Activated naive CD4-positive, alpha-beta T cell treated with anti-CD3 and anti-CD28 coated beads, Interleukin-2, amount 10 ng/mL, durations not matched to agents 7 days and 5 days (primary cell): ENCODE measurements at regions not wholly inside any gene's neighbourhood (a gene's known extent, or its start where the extent isn't known, plus 50 kb on each side); places are given as distances from the start of the nearest gene placed in this dataset.
A peak's percentile ranks its signal among the peaks of the same experiment; 100 is the strongest.
"Not testable (repeated sequence)": the region's sequence is repeated elsewhere in the genome, so short reads cannot be mapped to it uniquely, and the experiment has no call there.

ENCODE experiments used
- CTCF ChIA-PET: fragments of 350-600 bp; sonication (Branson Sonifier 250); formaldehyde crosslinking; loops from one replicate; lab custom pipeline; 2021; ENCODE audit warnings: antibody characterized with exemption; lab: Charles Lee
- DNase-seq: peaks from one replicate; pipeline ENCODE4 v3.0.0-alpha.2; 2020
- H3K27ac Mint-ChIP-seq: one replicate; pipeline ENCODE4 v1.8.0; 2021; ENCODE audit warnings: mild to moderate bottlenecking, moderate library complexity, mixed read lengths
- H3K27me3 Mint-ChIP-seq: one replicate; pipeline ENCODE4 v1.8.0; 2021; ENCODE audit warnings: mild to moderate bottlenecking, mixed read lengths
- H3K36me3 Mint-ChIP-seq: one replicate; pipeline ENCODE4 v1.8.0; 2021; ENCODE audit warnings: mixed read lengths
- H3K4me1 Mint-ChIP-seq: one replicate; pipeline ENCODE4 v1.8.0; 2021; ENCODE audit warnings: mixed read lengths
- H3K4me3 Mint-ChIP-seq: one replicate; pipeline ENCODE4 v1.8.0; 2021; ENCODE audit warnings: mild to moderate bottlenecking, moderate library complexity, mixed read lengths
- H3K9me3 Mint-ChIP-seq: one replicate; pipeline ENCODE4 v1.8.0; 2021; ENCODE audit warnings: mixed read lengths

- peak; percentile 22 for DNase-seq
- H3K27ac Mint-ChIP-seq, H3K4me3 Mint-ChIP-seq, H3K36me3 Mint-ChIP-seq, CTCF ChIA-PET, H3K9me3 Mint-ChIP-seq, H3K4me1 Mint-ChIP-seq, H3K27me3 Mint-ChIP-seq: not testable (repeated sequence)
These were observed 60.5 kb downstream of the AREG start for GRCh38 chr4:74505355-74505978.

- DNase-seq, H3K4me1 Mint-ChIP-seq, H3K9me3 Mint-ChIP-seq, H3K4me3 Mint-ChIP-seq, H3K27me3 Mint-ChIP-seq, H3K27ac Mint-ChIP-seq, H3K36me3 Mint-ChIP-seq, CTCF ChIA-PET: not testable (repeated sequence)
These were observed 64.4 kb downstream of the AREG start for GRCh38 chr4:74509363-74509762.

- Mint-ChIP-seq H3K4me3 (no peak overlapping the region), H3K27ac (no peak overlapping the region), H3K9me3 (no peaks in the 10 kb centered on the region), H3K27me3 (peaks cover 3% of the 10 kb centered on the region), H3K4me1 (no peaks in the 10 kb centered on the region), H3K36me3 (no peaks in the 10 kb centered on the region)
- DNase-seq, result no peak
- CTCF ChIA-PET, result interaction anchor here (0.6 kb wide), 1 partner anchor 188 kb away, joined by 3 read pairs; no protein-coding TSS in a partner anchor
These were observed 71.4 kb downstream of the AREG start for GRCh38 chr4:74516303-74516702.

GRCh38 chr4:74517996-74518395, 73.1 kb downstream of the AREG start:
- DNase-seq, result no peak
- H3K9me3 Mint-ChIP-seq, result no peaks in the 10 kb centered on the region
- no peaks in the 10 kb centered on the region for H3K4me1 Mint-ChIP-seq
- CTCF ChIA-PET, result interaction anchor here (0.6 kb wide), 1 partner anchor 47 kb away, joined by 3 read pairs; no protein-coding TSS in a partner anchor
- no peaks in the 10 kb centered on the region for H3K36me3 Mint-ChIP-seq
- H3K27ac Mint-ChIP-seq, result no peak overlapping the region
- peaks cover 3% of the 10 kb centered on the region for H3K27me3 Mint-ChIP-seq
- H3K4me3 Mint-ChIP-seq, result no peak overlapping the region

- CTCF ChIA-PET, result interaction anchor here (1.1 to 1.3 kb wide), 2 partner anchors 9 to 13 kb away, joined by 3 to 4 read pairs; no protein-coding TSS in a partner anchor
- no peak overlapping the region for H3K27ac Mint-ChIP-seq
- H3K9me3 Mint-ChIP-seq, result no peaks in the 10 kb centered on the region
- H3K36me3 Mint-ChIP-seq, result no peaks in the 10 kb centered on the region
- no peaks in the 10 kb centered on the region for H3K4me1 Mint-ChIP-seq
- no peak for DNase-seq
- H3K4me3 Mint-ChIP-seq, result no peak overlapping the region
- H3K27me3 Mint-ChIP-seq, result peaks cover 3% of the 10 kb centered on the region
These were observed 77.5 kb downstream of the AREG start for GRCh38 chr4:74522251-74522991.

GRCh38 chr4:74523096-74523495, 78.2 kb downstream of the AREG start:
- H3K9me3 Mint-ChIP-seq, result no peaks in the 10 kb centered on the region
- DNase-seq, result no peak
- H3K27ac Mint-ChIP-seq, result no peak overlapping the region
- peaks cover 3% of the 10 kb centered on the region for H3K27me3 Mint-ChIP-seq
- CTCF ChIA-PET, result interaction anchor here (1.1 to 1.3 kb wide), 2 partner anchors 9 to 12 kb away, joined by 3 to 4 read pairs; no protein-coding TSS in a partner anchor
- no peaks in the 10 kb centered on the region for H3K36me3 Mint-ChIP-seq
- no peaks in the 10 kb centered on the region for H3K4me1 Mint-ChIP-seq
- no peak overlapping the region for H3K4me3 Mint-ChIP-seq

- no peak for DNase-seq
- Mint-ChIP-seq H3K9me3 (no peaks in the 10 kb centered on the region), H3K27ac (no peak overlapping the region), H3K4me1 (no peaks in the 10 kb centered on the region), H3K4me3 (no peak overlapping the region), H3K36me3 (no peaks in the 10 kb centered on the region), H3K27me3 (no peaks in the 10 kb centered on the region)
- CTCF ChIA-PET, result no interaction called here
These were observed 80.0 kb downstream of the AREG start for GRCh38 chr4:74524985-74525384.

GRCh38 chr4:74527049-74527448, 82.1 kb downstream of the AREG start:
- CTCF ChIA-PET, result no interaction called here
- Mint-ChIP-seq H3K4me3 (no peak overlapping the region), H3K4me1 (no peaks in the 10 kb centered on the region), H3K9me3 (no peaks in the 10 kb centered on the region), H3K36me3 (no peaks in the 10 kb centered on the region), H3K27me3 (no peaks in the 10 kb centered on the region), H3K27ac (no peak overlapping the region)
- DNase-seq, result no peak

- no peak overlapping the region for H3K27ac Mint-ChIP-seq
- no peaks in the 10 kb centered on the region for H3K9me3 Mint-ChIP-seq
- CTCF ChIA-PET, result no interaction called here
- no peak for DNase-seq
- no peaks in the 10 kb centered on the region for H3K36me3 Mint-ChIP-seq
- H3K4me3 Mint-ChIP-seq, result no peak overlapping the region
- H3K27me3 Mint-ChIP-seq, result no peaks in the 10 kb centered on the region
- H3K4me1 Mint-ChIP-seq, result no peaks in the 10 kb centered on the region
These were observed 83.2 kb downstream of the AREG start for GRCh38 chr4:74528178-74528577.

GRCh38 chr4:74529284-74530041, 84.5 kb downstream of the AREG start:
- Mint-ChIP-seq H3K4me3 (no peak overlapping the region), H3K27ac (no peak overlapping the region), H3K27me3 (no peaks in the 10 kb centered on the region), H3K4me1 (no peaks in the 10 kb centered on the region), H3K9me3 (no peaks in the 10 kb centered on the region), H3K36me3 (no peaks in the 10 kb centered on the region)
- CTCF ChIA-PET, result interaction anchor here (4.5 kb wide), 1 partner anchor 152 kb away, joined by 42 read pairs; no protein-coding TSS in a partner anchor
- no peak for DNase-seq

- Mint-ChIP-seq H3K27ac (no peak overlapping the region), H3K4me1 (no peaks in the 10 kb centered on the region), H3K4me3 (no peak overlapping the region), H3K27me3 (peaks cover under 1% of the 10 kb centered on the region), H3K36me3 (no peaks in the 10 kb centered on the region), H3K9me3 (no peaks in the 10 kb centered on the region)
- no peak for DNase-seq
- CTCF ChIA-PET, result interaction anchor here (0.6 to 4.5 kb wide), 13 partner anchors 9 to 214 kb away, joined by 3 to 42 read pairs (median 4); no protein-coding TSS in a partner anchor
These were observed 87.2 kb downstream of the AREG start for GRCh38 chr4:74531963-74532794.

GRCh38 chr4:74534121-74534520, 89.2 kb downstream of the AREG start:
- Mint-ChIP-seq H3K4me1 (no peaks in the 10 kb centered on the region), H3K9me3 (no peaks in the 10 kb centered on the region), H3K27ac (no peak overlapping the region), H3K36me3 (no peaks in the 10 kb centered on the region), H3K27me3 (peaks cover 4% of the 10 kb centered on the region), H3K4me3 (no peak overlapping the region)
- CTCF ChIA-PET, result interaction anchor here (1.0 to 4.5 kb wide), 6 partner anchors 10 to 213 kb away, joined by 3 to 42 read pairs (median 5); no protein-coding TSS in a partner anchor
- no peak for DNase-seq

- DNase-seq, result no peak
- Mint-ChIP-seq H3K36me3 (no peaks in the 10 kb centered on the region), H3K27ac (no peak overlapping the region), H3K9me3 (no peaks in the 10 kb centered on the region), H3K4me1 (no peaks in the 10 kb centered on the region), H3K27me3 (peaks cover 4% of the 10 kb centered on the region), H3K4me3 (no peak overlapping the region)
- CTCF ChIA-PET, result interaction anchor here (0.7 kb wide), 1 partner anchor 12 kb away, joined by 3 read pairs; no protein-coding TSS in a partner anchor
These were observed 90.0 kb downstream of the AREG start for GRCh38 chr4:74534936-74535335.
